Testis (tissue), 2 donors: ENCODE measurements at regions not wholly inside any gene's neighbourhood (a gene's known extent, or its start where the extent isn't known, plus 50 kb on each side); places are given as distances from the start of the nearest gene placed in this dataset.

Experiments used
- CTCF ChIP-seq, 3 experiments: fragments of 450-650 bp in 2 of 3; fragments of 200-600 bp in 1 of 3; sonication (generic) in 1 of 3; IDR thresholded peaks; one replicate each; pipeline ENCODE4 v1.5.1; 2016 to 2019; ENCODE audit warnings: antibody characterized with exemption in 3 of 3, mild to moderate bottlenecking in 2 of 3, moderate library complexity in 1 of 3
- POLR2A ChIP-seq: fragments of 450-650 bp; IDR thresholded peaks from one replicate; pipeline ENCODE4 v1.6.1; 2017; ENCODE audit warnings: antibody characterized with exemption, mild to moderate bottlenecking, moderate library complexity

- TF ChIP-seq POLR2A (no peak), CTCF (IDR thresholded peaks at IDR 0.05) (no peak)
Measured at GRCh38 chr4:117370944-117371668, 285.7 kb upstream of the TRAM1L1 start.
